Panc1 (cell line): ENCODE measurements at regions not wholly inside any gene's neighbourhood (a gene's known extent, or its start where the extent isn't known, plus 50 kb on each side); places are given as distances from the start of the nearest gene placed in this dataset.

Experiments
- CTCF ChIP-seq: fragments of 450-650 bp; IDR thresholded peaks from 2 replicates; pipeline ENCODE4 v1.5.1; 2017; ENCODE audit warnings: mild to moderate bottlenecking
- POLR2AphosphoS5 ChIP-seq: IDR thresholded peaks from 2 replicates; pipeline ENCODE4 v1.6.1; 2012; ENCODE audit warnings: mild to moderate bottlenecking, low read depth, low read length, moderate library complexity
- SIN3A ChIP-seq: IDR thresholded peaks from 2 replicates; pipeline ENCODE4 v1.6.1; 2012; ENCODE audit warnings: low read depth, mild to moderate bottlenecking, low read length, moderate library complexity, borderline replicate concordance; ENCODE audit not compliant: insufficient read depth

GRCh38 chr5:53376853-53377252 is 103.6 kb upstream of the FST start:
- TF ChIP-seq CTCF = no peak
- TF ChIP-seq POLR2AphosphoS5 = no peak
- no peak for TF ChIP-seq SIN3A
